ENCODE measurements at regions not wholly inside any gene's neighbourhood (a gene's known extent, or its start where the extent isn't known, plus 50 kb on each side); places are given as distances from the start of the nearest gene placed in this dataset.

DNA sequence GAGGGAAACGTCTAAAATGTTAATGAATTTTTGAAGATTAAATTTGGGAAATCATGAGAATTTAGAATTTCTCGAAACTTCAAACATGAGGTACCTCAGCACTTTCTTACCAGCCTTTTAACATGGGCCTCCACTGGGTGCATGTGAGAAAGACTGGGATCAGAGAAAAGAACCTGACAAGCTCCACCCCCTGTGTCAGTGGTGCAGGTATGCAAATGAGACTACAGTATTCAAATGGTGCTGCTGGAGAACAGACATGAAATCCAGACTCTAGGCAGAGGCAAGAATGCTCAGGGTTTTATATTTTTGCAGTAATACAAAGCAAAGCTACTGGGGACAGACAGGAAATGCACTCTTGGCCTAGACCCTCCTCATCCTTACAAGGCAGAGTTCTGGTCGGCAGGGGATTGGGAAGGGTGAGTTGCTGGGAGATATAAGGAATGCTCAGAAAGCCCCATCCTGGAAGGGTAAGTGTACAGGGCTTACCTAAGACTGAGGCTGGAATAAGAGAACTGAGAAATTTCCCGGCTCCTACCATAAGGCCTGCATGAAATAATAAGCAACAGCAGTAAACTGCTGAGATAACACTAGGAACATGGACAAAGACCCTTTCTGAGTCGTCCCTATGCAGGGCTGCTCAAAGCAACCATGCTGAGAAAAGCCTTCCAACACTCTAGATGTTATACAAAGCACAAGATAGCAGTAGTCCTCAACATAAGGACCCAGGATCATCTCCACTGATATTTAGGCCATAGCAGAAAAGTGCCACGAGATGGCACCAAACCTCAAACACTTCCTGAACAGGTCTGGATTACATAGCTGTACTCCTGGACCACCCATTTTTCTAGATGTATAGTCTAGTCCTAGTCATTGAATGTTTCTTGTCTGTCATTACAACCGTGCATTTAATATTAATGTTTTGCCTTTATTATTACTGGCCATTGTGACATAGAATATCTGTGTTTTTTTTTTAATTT, 260.8 kb downstream of the RASSF9 start:
- no peaks in the 10 kb centered on the region for H3K4me1 Mint-ChIP-seq
- peaks cover 2% of the 10 kb centered on the region for H3K9me3 Mint-ChIP-seq
- H3K27ac Mint-ChIP-seq: no peak overlapping the region
- no peaks in the 10 kb centered on the region for H3K36me3 Mint-ChIP-seq (ENCODE audit: low read depth)
- H3K27me3 Mint-ChIP-seq: no peaks in the 10 kb centered on the region
- ChIA-PET CTCF (interaction anchor here (0.6 kb wide), 1 partner anchor 345 kb away, joined by 3 read pairs; no protein-coding TSS in a partner anchor), POLR2A (no interaction called here)
- no peak overlapping the region for H3K4me3 Mint-ChIP-seq
- no peak for DNase-seq

GRCh38 chr12:85580562-85581168, 255.5 kb downstream of the RASSF9 start:
- ChIA-PET POLR2A (no interaction called here), CTCF (no interaction called here)
- no peak overlapping the region for H3K27ac Mint-ChIP-seq
- peaks cover 2% of the 10 kb centered on the region for H3K9me3 Mint-ChIP-seq
- H3K27me3 Mint-ChIP-seq: no peaks in the 10 kb centered on the region
- no peak for DNase-seq
- H3K36me3 Mint-ChIP-seq (ENCODE audit: low read depth): no peaks in the 10 kb centered on the region
- H3K4me1 Mint-ChIP-seq: no peaks in the 10 kb centered on the region
- no peak overlapping the region for H3K4me3 Mint-ChIP-seq

DNA sequence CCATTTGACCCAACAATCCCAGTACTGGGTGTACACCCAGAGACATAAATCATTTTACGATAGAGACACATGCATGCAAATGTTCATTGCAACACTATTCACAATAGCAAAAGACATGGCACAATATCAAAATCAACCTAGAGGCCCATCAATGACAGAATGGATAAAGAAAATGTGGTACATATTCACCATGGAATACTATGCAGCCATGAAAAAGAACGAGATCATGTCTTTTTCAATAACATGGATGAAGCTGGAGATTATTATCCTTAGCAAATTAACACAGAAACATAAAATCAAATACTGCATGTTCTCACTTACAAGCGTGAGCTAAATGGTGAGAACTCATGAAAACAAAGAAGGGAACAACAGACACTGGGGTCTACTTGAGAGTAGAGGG, 249.1 kb downstream of the RASSF9 start:
- no peaks in the 10 kb centered on the region for H3K36me3 Mint-ChIP-seq (ENCODE audit: low read depth)
- no peak overlapping the region for H3K27ac Mint-ChIP-seq
- no peak overlapping the region for H3K4me3 Mint-ChIP-seq
- no peaks in the 10 kb centered on the region for H3K27me3 Mint-ChIP-seq
- ChIA-PET CTCF (no interaction called here), POLR2A (no interaction called here)
- H3K4me1 Mint-ChIP-seq: no peaks in the 10 kb centered on the region
- no peak for DNase-seq
- H3K9me3 Mint-ChIP-seq: peaks cover 4% of the 10 kb centered on the region

DNA sequence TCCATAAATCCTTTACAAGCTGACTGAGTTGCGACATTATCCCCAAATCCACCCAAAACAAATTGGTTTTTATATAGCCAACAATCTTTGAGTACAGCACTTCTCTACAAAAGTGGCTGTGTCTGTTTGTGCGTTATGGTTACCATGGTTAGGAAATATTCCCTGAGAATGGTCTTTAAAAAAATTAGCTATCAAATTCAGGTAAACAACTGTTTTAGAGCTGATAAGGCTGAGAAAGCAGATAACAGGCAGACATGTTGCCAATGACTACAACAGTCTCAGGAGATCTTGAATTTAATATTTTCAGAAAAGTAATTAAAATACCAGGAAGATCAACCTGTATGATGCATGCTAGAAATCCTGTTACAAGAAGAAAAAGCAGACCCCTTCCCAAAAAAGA, 248.0 kb downstream of the RASSF9 start:
- Mint-ChIP-seq H3K4me3 (no peak overlapping the region), H3K9me3 (peaks cover 4% of the 10 kb centered on the region), H3K4me1 (no peaks in the 10 kb centered on the region), H3K27me3 (no peaks in the 10 kb centered on the region), H3K36me3 (ENCODE audit: low read depth) (no peaks in the 10 kb centered on the region), H3K27ac (no peak overlapping the region)
- ChIA-PET POLR2A (no interaction called here), CTCF (no interaction called here)
- DNase-seq: no peak

DNA sequence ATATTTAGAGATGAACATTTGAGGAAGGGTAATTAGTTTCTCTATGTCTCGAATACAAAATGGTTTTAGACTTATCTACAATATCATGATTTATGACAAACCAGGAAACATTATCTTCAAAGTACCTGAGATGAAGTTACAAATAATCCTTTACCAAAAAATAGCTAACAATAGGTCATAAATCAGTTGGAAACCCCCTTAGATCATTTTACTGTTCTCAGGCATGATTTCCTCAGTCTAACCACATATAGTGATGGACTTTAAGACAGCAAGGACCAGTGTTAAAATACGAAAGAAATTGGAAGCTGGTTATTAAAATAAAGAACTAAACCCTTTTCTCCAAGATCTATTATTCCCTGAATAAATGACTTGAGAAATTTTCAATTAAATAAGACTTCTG, 235.4 kb downstream of the RASSF9 start:
- no peak overlapping the region for H3K4me3 Mint-ChIP-seq
- no peaks in the 10 kb centered on the region for H3K36me3 Mint-ChIP-seq (ENCODE audit: low read depth)
- no peaks in the 10 kb centered on the region for H3K27me3 Mint-ChIP-seq

GRCh38 chr12:85603556-85603955, 232.7 kb downstream of the RASSF9 start:
- H3K36me3 Mint-ChIP-seq (ENCODE audit: low read depth): no peaks in the 10 kb centered on the region
- peaks cover 2% of the 10 kb centered on the region for H3K9me3 Mint-ChIP-seq
- DNase-seq: no peak
- H3K4me3 Mint-ChIP-seq: no peak overlapping the region
- H3K27me3 Mint-ChIP-seq: no peaks in the 10 kb centered on the region
- ChIA-PET CTCF (no interaction called here), POLR2A (no interaction called here)
- H3K27ac Mint-ChIP-seq: no peak overlapping the region
- no peaks in the 10 kb centered on the region for H3K4me1 Mint-ChIP-seq

More for the DNA sequence above, 235.4 kb downstream of the RASSF9 start:
- CTCF ChIA-PET: no interaction called here
- H3K4me1 Mint-ChIP-seq: no peaks in the 10 kb centered on the region
- no peak overlapping the region for H3K27ac Mint-ChIP-seq
- DNase-seq: no peak
- POLR2A ChIA-PET: no interaction called here
- peaks cover 7% of the 10 kb centered on the region for H3K9me3 Mint-ChIP-seq

- POLR2A ChIA-PET: no interaction called here
- H3K36me3 Mint-ChIP-seq (ENCODE audit: low read depth): no peaks in the 10 kb centered on the region
- no peak overlapping the region for H3K4me3 Mint-ChIP-seq
- H3K9me3 Mint-ChIP-seq: peaks cover 2% of the 10 kb centered on the region
- no peaks in the 10 kb centered on the region for H3K27me3 Mint-ChIP-seq
- no peaks in the 10 kb centered on the region for H3K4me1 Mint-ChIP-seq
- no peak overlapping the region for H3K27ac Mint-ChIP-seq
- CTCF ChIA-PET: no interaction called here
- DNase-seq: no peak
Measured at GRCh38 chr12:85606455-85606854, 229.8 kb downstream of the RASSF9 start.

DNA sequence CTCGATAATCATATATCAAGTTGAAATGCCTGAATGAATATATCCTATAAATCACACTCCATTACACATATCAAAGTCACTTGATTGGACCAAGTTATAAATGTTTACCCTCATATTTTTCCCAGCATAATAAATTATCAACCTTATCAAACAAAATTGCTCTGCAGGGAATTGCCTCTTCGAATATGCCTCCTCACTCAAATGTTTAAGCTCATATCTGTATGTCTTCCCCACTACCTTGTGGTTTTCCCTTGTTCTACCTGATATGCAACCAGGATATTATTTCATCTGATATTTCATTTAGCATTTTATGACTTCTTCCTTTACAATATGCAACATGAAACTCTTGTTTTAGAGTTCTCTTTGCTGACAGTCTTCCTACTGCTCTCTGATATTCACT, 226.4 kb downstream of the RASSF9 start:
- H3K4me1 Mint-ChIP-seq: no peaks in the 10 kb centered on the region
- ChIA-PET CTCF (no interaction called here), POLR2A (no interaction called here)
- H3K9me3 Mint-ChIP-seq: peaks cover 2% of the 10 kb centered on the region
- no peak overlapping the region for H3K27ac Mint-ChIP-seq
- H3K36me3 Mint-ChIP-seq (ENCODE audit: low read depth): no peaks in the 10 kb centered on the region
- H3K4me3 Mint-ChIP-seq: no peak overlapping the region
- H3K27me3 Mint-ChIP-seq: no peaks in the 10 kb centered on the region
- no peak for DNase-seq

DNA sequence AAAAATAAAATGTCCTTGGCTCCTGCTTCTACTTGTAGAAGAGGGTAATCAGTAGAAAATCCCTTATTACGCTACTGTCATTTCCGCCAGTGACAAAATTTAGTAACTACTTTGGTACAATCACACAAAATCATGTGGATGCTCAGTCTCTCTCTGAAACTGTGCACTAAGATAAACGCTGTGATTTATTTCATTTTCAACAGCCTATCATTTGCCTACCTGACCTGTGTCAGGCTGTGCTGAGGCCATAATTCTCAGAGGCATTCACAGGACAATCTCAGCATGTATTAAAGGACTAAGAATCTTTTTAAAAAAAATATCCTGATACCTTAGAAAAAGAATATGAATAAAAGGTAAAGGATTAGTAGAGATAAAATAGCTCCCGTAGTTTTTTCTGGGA, 226.0 kb downstream of the RASSF9 start:
- Mint-ChIP-seq H3K27ac (no peak overlapping the region), H3K27me3 (no peaks in the 10 kb centered on the region), H3K4me1 (no peaks in the 10 kb centered on the region), H3K9me3 (peaks cover 2% of the 10 kb centered on the region), H3K4me3 (no peak overlapping the region), H3K36me3 (ENCODE audit: low read depth) (no peaks in the 10 kb centered on the region)
- DNase-seq: no peak
- ChIA-PET POLR2A (no interaction called here), CTCF (no interaction called here)

- H3K27ac Mint-ChIP-seq: no peak overlapping the region
- POLR2A ChIA-PET: no interaction called here
- H3K27me3 Mint-ChIP-seq: no peaks in the 10 kb centered on the region
Measured at GRCh38 chr12:85616201-85616600, 220.0 kb downstream of the RASSF9 start.

DNA sequence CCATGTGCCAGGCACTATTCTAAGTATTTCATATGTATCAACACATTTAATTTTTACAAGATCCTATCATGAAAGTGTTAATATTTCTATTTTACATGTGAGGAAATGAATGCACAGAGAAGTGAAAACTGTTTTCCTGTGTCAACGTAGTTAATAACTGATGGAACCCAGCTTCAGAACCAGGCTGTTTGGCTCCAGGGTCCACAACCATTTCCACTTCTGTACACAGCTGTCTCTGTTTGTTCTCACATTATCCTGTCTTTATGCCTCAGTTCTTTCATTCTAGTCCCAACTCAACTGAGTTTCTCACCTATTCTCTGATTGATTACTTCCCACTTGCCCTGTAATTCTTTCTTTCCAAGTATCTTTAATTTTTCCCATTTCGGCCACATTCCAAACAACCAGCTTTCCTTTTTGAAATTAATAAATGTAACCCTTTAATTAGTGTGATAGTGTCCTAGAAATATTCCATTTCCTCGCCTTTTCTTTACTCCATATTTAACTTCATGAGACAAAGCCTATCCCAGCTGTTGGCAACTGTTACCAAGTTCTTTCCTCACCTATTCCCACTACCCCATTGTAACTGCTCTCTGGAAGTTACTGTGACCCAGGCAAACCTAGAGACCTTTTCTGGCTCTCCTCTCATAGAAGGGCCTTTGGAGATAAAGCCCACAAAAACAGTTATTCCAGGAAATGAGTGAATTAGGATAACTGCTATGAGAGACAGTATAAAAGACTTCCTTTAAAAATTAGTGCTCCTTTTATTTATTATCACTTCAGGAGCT, 218.7 kb downstream of the RASSF9 start:
- no peaks in the 10 kb centered on the region for H3K27me3 Mint-ChIP-seq
- H3K36me3 Mint-ChIP-seq (ENCODE audit: low read depth): no peaks in the 10 kb centered on the region
- H3K27ac Mint-ChIP-seq: no peak overlapping the region
- H3K4me3 Mint-ChIP-seq: no peak overlapping the region
- H3K4me1 Mint-ChIP-seq: no peaks in the 10 kb centered on the region
- POLR2A ChIA-PET: no interaction called here
- peaks cover 3% of the 10 kb centered on the region for H3K9me3 Mint-ChIP-seq
- DNase-seq: no peak
- CTCF ChIA-PET: no interaction called here

More at GRCh38 chr12:85616201-85616600, 220.0 kb downstream of the RASSF9 start:
- CTCF ChIA-PET: no interaction called here
- no peaks in the 10 kb centered on the region for H3K4me1 Mint-ChIP-seq
- H3K36me3 Mint-ChIP-seq (ENCODE audit: low read depth): no peaks in the 10 kb centered on the region
- DNase-seq: no peak
- no peak overlapping the region for H3K4me3 Mint-ChIP-seq
- H3K9me3 Mint-ChIP-seq: no peaks in the 10 kb centered on the region

DNA sequence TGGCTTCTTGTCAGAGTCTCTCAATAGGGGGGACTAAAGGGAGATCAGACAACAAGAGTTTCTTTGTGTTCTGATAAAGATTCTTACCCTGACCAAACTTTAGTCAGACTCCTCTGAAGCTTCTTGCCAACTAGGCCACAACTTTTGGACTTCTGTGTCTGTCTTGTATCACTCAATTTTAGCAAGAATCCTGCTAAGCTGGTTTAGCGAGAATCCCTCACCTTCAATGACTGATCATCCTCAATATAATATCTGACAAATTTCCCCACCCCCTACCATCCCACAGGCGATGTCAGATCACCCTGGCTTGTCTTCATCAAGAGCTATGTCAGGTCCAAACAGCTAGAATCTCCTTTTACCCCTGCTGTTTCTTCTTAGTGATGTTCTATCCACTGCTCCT, 215.2 kb downstream of the RASSF9 start:
- CTCF ChIA-PET: no interaction called here
- Mint-ChIP-seq H3K4me3 (no peak overlapping the region), H3K36me3 (ENCODE audit: low read depth) (no peaks in the 10 kb centered on the region), H3K27ac (no peak overlapping the region), H3K9me3 (peaks cover 6% of the 10 kb centered on the region), H3K4me1 (no peaks in the 10 kb centered on the region), H3K27me3 (no peaks in the 10 kb centered on the region)
- DNase-seq: no peak
- POLR2A ChIA-PET: no interaction called here

- H3K9me3 Mint-ChIP-seq: peaks cover 8% of the 10 kb centered on the region
- DNase-seq: no peak
- CTCF ChIA-PET: no interaction called here
- H3K27me3 Mint-ChIP-seq: no peaks in the 10 kb centered on the region
- no peaks in the 10 kb centered on the region for H3K36me3 Mint-ChIP-seq (ENCODE audit: low read depth)
- H3K4me3 Mint-ChIP-seq: no peak overlapping the region
- no peaks in the 10 kb centered on the region for H3K4me1 Mint-ChIP-seq
- no peak overlapping the region for H3K27ac Mint-ChIP-seq
- POLR2A ChIA-PET: no interaction called here
Measured at GRCh38 chr12:85623763-85624162, 212.4 kb downstream of the RASSF9 start.

Data from activated CD4-positive, alpha-beta memory T cell treated with anti-CD3 and anti-CD28 coated beads, Interleukin-2, amount 10 ng/mL, durations not matched to agents 7 days and 5 days (primary cell).